Lower leg skin (tissue), 3 donors: ENCODE measurements at regions not wholly inside any gene's neighbourhood (a gene's known extent, or its start where the extent isn't known, plus 50 kb on each side); places are given as distances from the start of the nearest gene placed in this dataset.

ENCODE experiments used
- CTCF ChIP-seq, 3 donors: fragments of 450-650 bp; IDR thresholded peaks; one replicate each; pipeline ENCODE4 v1.5.1; 2016; ENCODE audit warnings: antibody characterized with exemption in 3 of 3, mild to moderate bottlenecking in 3 of 3, moderate library complexity in 2 of 3
- POLR2A ChIP-seq, 2 donors: fragments of 450-650 bp; IDR thresholded peaks; one replicate each; pipeline ENCODE4 v1.6.1; 2016 to 2017; ENCODE audit warnings: antibody characterized with exemption in 2 of 2, mild to moderate bottlenecking in 1 of 2, moderate library complexity in 1 of 2

GRCh38 chr20:22303523-22303922 is 280.8 kb downstream of the FOXA2 start:
- no peak for TF ChIP-seq POLR2A (IDR thresholded peaks at IDR 0.05)
- no peak for TF ChIP-seq CTCF (IDR thresholded peaks at IDR 0.05)
